Transverse colon (tissue), 4 donors: ENCODE measurements at regions not wholly inside any gene's neighbourhood (a gene's known extent, or its start where the extent isn't known, plus 50 kb on each side); places are given as distances from the start of the nearest gene placed in this dataset.

Experiments
- DNase-seq: peaks from one replicate; pipeline ENCODE4 v3.0.0-alpha.2; 2019
- H3K27ac ChIP-seq, 4 donors: fragments of 200-600 bp; sonication (generic); 2 replicates each; pipeline ENCODE4 v1.5.1; 2016 to 2018; ENCODE audit warnings: inconsistent platforms in 4 of 4
- H3K27me3 ChIP-seq: fragments of 200-600 bp; sonication (generic); 2 replicates; pipeline ENCODE4 v1.5.1; 2017; ENCODE audit warnings: inconsistent platforms
- H3K36me3 ChIP-seq, 4 donors: fragments of 200-600 bp; sonication (generic); 2 replicates each; pipeline ENCODE4 v1.5.1; 2017 to 2019; ENCODE audit warnings: inconsistent platforms in 4 of 4
- H3K4me1 ChIP-seq, 4 donors: fragments of 200-600 bp; sonication (generic); 2 replicates each; pipeline ENCODE4 v1.5.1; 2017 to 2020; ENCODE audit warnings: inconsistent platforms in 4 of 4
- H3K4me3 ChIP-seq, 4 donors: fragments of 200-600 bp; sonication (generic); 1 replicate in 1 of 4; 2 replicates in 3 of 4; pipeline versions ENCODE4 v1.5.1 to v1.6.1; 2017 to 2019; ENCODE audit warnings: inconsistent platforms in 4 of 4
- H3K9me3 ChIP-seq, 2 donors: fragments of 200-600 bp; sonication (generic); 2 replicates each; pipeline ENCODE4 v1.5.1; 2017 to 2019; ENCODE audit warnings: inconsistent platforms in 2 of 2
- CTCF ChIP-seq, 5 experiments: fragments of 200-600 bp in 3 of 5; fragments of 450-650 bp in 2 of 5; sonication (generic) in 3 of 5; IDR thresholded peaks; 1 replicate in 2 of 5; 2 replicates in 3 of 5; pipeline ENCODE4 v1.5.1; 2016 to 2017; ENCODE audit warnings: antibody characterized with exemption in 5 of 5, inconsistent platforms in 3 of 5, mild to moderate bottlenecking in 2 of 5, moderate library complexity in 1 of 5
- EP300 ChIP-seq: sonication (generic); formaldehyde crosslinking; IDR thresholded peaks from one replicate; pipeline ENCODE4 v1.6.1; 2017; ENCODE audit warnings: antibody characterized with exemption, low read depth
- POLR2A ChIP-seq: fragments of 450-650 bp; IDR thresholded peaks from one replicate; pipeline ENCODE4 v1.6.1; 2016; ENCODE audit warnings: antibody characterized with exemption, mild to moderate bottlenecking, moderate library complexity
- POLR2AphosphoS5 ChIP-seq, 3 donors: sonication (generic); formaldehyde crosslinking; IDR thresholded peaks; one replicate each; pipeline ENCODE4 v1.6.1; 2016; ENCODE audit warnings: antibody characterized with exemption in 3 of 3
- WGBS, 2 donors: methylation state at CpG; one replicate each; pipeline ENCODE4 v1.1.5; 2018; ENCODE audit warnings: low coverage in 1 of 2; 5-methylcytosine and 5-hydroxymethylcytosine counted together
- in situ Hi-C, 4 donors: fragments of 200-750 bp; cut with MboI; loops; one replicate each; pipeline versions ENCODE4 v1.15.0 to v1.15.1; 2017; ENCODE audit warnings: low sequenced_read_pairs in 3 of 4, low pct_ligation_motif_present in 1 of 4, low pct_unique_long_range_greater_than_20kb in 1 of 4
- intact Hi-C: fragments of 100-400 bp; cut with DNase I; formaldehyde crosslinking; loops from one replicate; pipeline ENCODE4 v1.15.1; 2023; ENCODE audit warnings: low total_unique reads

- no peak for DNase-seq
These were observed 360.9 kb upstream of the RNF32 start for GRCh38 chr7:156279635-156280034.

GRCh38 chr7:156275292-156275691, 365.3 kb upstream of the RNF32 start:
- TF ChIP-seq EP300 (no peak), CTCF (IDR thresholded peaks at IDR 0.05) (no peak), POLR2A (no peak), POLR2AphosphoS5 (IDR thresholded peaks at IDR 0.05) (no peak)
- DNase-seq, result no peak
- Histone ChIP-seq H3K27ac (no peak overlapping the region), H3K27me3 (no peaks in the 10 kb centered on the region), H3K4me3 (no peak overlapping the region), H3K4me1 (no peaks in the 10 kb centered on the region), H3K9me3 (no peaks in the 10 kb centered on the region), H3K36me3 (no peaks in the 10 kb centered on the region)
- intact Hi-C loops, result no loop called here
- in situ Hi-C loops, result no loop called here
- 82 to 88% methylated on average over 4 of the region's 4 CpGs for WGBS, 2 donors

More at GRCh38 chr7:156279635-156280034, 360.9 kb upstream of the RNF32 start:
- 68 to 75% methylated on average over 4 of the region's 4 CpGs for WGBS, 2 donors
- in situ Hi-C loops (no loop called here), intact Hi-C loops (no loop called here)
- no peaks in the 10 kb centered on the region for H3K4me1 ChIP-seq
- H3K9me3 ChIP-seq, result peaks cover 0 to 5% of the 10 kb centered on the region in 2 donors
- no peaks in the 10 kb centered on the region for H3K27me3 ChIP-seq
- TF ChIP-seq POLR2A (no peak), POLR2AphosphoS5 (IDR thresholded peaks at IDR 0.05) (no peak), EP300 (no peak), CTCF (IDR thresholded peaks at IDR 0.05) (no peak)
- no peak overlapping the region for H3K4me3 ChIP-seq
- no peaks in the 10 kb centered on the region for H3K36me3 ChIP-seq
- H3K27ac ChIP-seq, result no peak overlapping the region

- Histone ChIP-seq H3K4me1 (no peaks in the 10 kb centered on the region), H3K36me3 (no peaks in the 10 kb centered on the region), H3K4me3 (no peak overlapping the region), H3K9me3 (no peaks in the 10 kb centered on the region), H3K27ac (no peak overlapping the region), H3K27me3 (no peaks in the 10 kb centered on the region)
- DNase-seq, result no peak
- TF ChIP-seq POLR2A, result no peak
- no peak for TF ChIP-seq POLR2AphosphoS5 (IDR thresholded peaks at IDR 0.05)
- TF ChIP-seq EP300, result no peak
- TF ChIP-seq CTCF (IDR thresholded peaks at IDR 0.05), result no peak
- in situ Hi-C loops (loop anchor here in 1 of 4 donors (25.0 kb wide), 1 partner anchor 88 kb away; no protein-coding TSS in a partner anchor), intact Hi-C loops (no loop called here)
- WGBS, 2 donors, result 76 to 87% methylated on average over 2 to 3 of the region's 3 CpGs
These were observed 366.0 kb upstream of the RNF32 start for GRCh38 chr7:156274557-156274956.

- H3K27ac ChIP-seq, result no peak overlapping the region
- intact Hi-C loops (no loop called here), in situ Hi-C loops (loop anchor here in 1 of 4 donors (25.0 kb wide), 1 partner anchor 101 kb away; no protein-coding TSS in a partner anchor)
- 56 to 65% methylated on average over 3 of the region's 3 CpGs for WGBS, 2 donors
- DNase-seq, result no peak
- H3K36me3 ChIP-seq, result no peaks in the 10 kb centered on the region
- H3K27me3 ChIP-seq, result no peaks in the 10 kb centered on the region
- H3K4me3 ChIP-seq, result no peak overlapping the region
- no peaks in the 10 kb centered on the region for H3K4me1 ChIP-seq
- no peaks in the 10 kb centered on the region for H3K9me3 ChIP-seq
- TF ChIP-seq CTCF (IDR thresholded peaks at IDR 0.05) (no peak), EP300 (no peak), POLR2AphosphoS5 (IDR thresholded peaks at IDR 0.05) (no peak), POLR2A (no peak)
These were observed 379.0 kb upstream of the RNF32 start for GRCh38 chr7:156261581-156261980.
